CD4-positive, CD25-positive, alpha-beta regulatory T cell (primary cell): ENCODE measurements at regions not wholly inside any gene's neighbourhood (a gene's known extent, or its start where the extent isn't known, plus 50 kb on each side); places are given as distances from the start of the nearest gene placed in this dataset.

Experiments used
- ATAC-seq, 2 donors: fragments of 150-1000 bp; cut with Tn5 transposase; one replicate each; pipeline ENCODE4 v1.10.0; 2021; ENCODE audit warnings: low read depth in 2 of 2, moderate number of reproducible peaks in 2 of 2, moderate library complexity in 1 of 2
- DNase-seq, 3 donors: peaks; one replicate each; pipeline versions ENCODE4 v3.0.0 to v3.0.0-alpha.2; 2012 to 2022; ENCODE audit warnings: mixed read lengths in 1 of 3
- H3K27ac ChIP-seq: one replicate; pipeline ENCODE4 v1.7.0; 2013; ENCODE audit warnings: mild to moderate bottlenecking, low read length; ENCODE audit not compliant: insufficient read depth, poor library complexity, severe bottlenecking
- H3K27me3 ChIP-seq: one replicate; pipeline ENCODE4 v1.7.0; 2013; ENCODE audit warnings: low read length; ENCODE audit not compliant: control insufficient read depth, insufficient read depth
- H3K36me3 ChIP-seq: one replicate; pipeline ENCODE4 v1.7.0; 2013; ENCODE audit warnings: mild to moderate bottlenecking, low read length, moderate library complexity; ENCODE audit not compliant: control insufficient read depth, insufficient read depth
- H3K4me1 ChIP-seq: 2 replicates; pipeline ENCODE4 v1.7.0; 2013; ENCODE audit warnings: mild to moderate bottlenecking, low read length; ENCODE audit not compliant: insufficient read depth, control insufficient read depth, poor library complexity, severe bottlenecking
- H3K4me3 ChIP-seq: one replicate; pipeline ENCODE4 v1.7.0; 2013; ENCODE audit warnings: low read depth, mild to moderate bottlenecking, low read length, moderate library complexity
- H3K9me3 ChIP-seq, 2 experiments: 1 replicate in 1 of 2; 2 replicates in 1 of 2; pipeline ENCODE4 v1.7.0; 2013; ENCODE audit warnings: low read length in 2 of 2, mild to moderate bottlenecking in 1 of 2, moderate library complexity in 1 of 2; ENCODE audit not compliant: control insufficient read depth in 2 of 2
- H3K27ac Mint-ChIP-seq, 3 donors: one replicate each; pipeline ENCODE4 v1.8.0; 2020 to 2022; ENCODE audit warnings: mild to moderate bottlenecking in 3 of 3, mixed read lengths in 3 of 3, moderate library complexity in 2 of 3
- H3K27me3 Mint-ChIP-seq: one replicate; pipeline ENCODE4 v1.8.0; 2022; ENCODE audit warnings: mild to moderate bottlenecking, mixed read lengths
- H3K36me3 Mint-ChIP-seq: one replicate; pipeline ENCODE4 v1.8.0; 2020; ENCODE audit warnings: mixed read lengths
- H3K4me1 Mint-ChIP-seq, 4 donors: one replicate each; pipeline ENCODE4 v1.8.0; 2020 to 2022; ENCODE audit warnings: mixed read lengths in 4 of 4, mild to moderate bottlenecking in 1 of 4
- H3K4me3 Mint-ChIP-seq, 4 donors: one replicate each; pipeline ENCODE4 v1.8.0; 2020 to 2022; ENCODE audit warnings: mild to moderate bottlenecking in 4 of 4, mixed read lengths in 4 of 4, moderate library complexity in 3 of 4
- H3K9me3 Mint-ChIP-seq, 7 donors: one replicate each; pipeline ENCODE4 v1.8.0; 2020 to 2022; ENCODE audit warnings: mixed read lengths in 7 of 7, mild to moderate bottlenecking in 3 of 7, moderate library complexity in 2 of 7

GRCh38 chr2:217650716-217651360 lies 352.0 kb downstream of the TNS1 start:
- Histone ChIP-seq H3K4me1 (no peaks in the 10 kb centered on the region), H3K27ac (no peak overlapping the region), H3K36me3 (no peaks in the 10 kb centered on the region), H3K4me3 (no peak overlapping the region), H3K27me3 (no peaks in the 10 kb centered on the region), H3K9me3 (no peaks in the 10 kb centered on the region)
- H3K27ac Mint-ChIP-seq, result no peak overlapping the region
- no peaks in the 10 kb centered on the region for H3K36me3 Mint-ChIP-seq
- no peaks in the 10 kb centered on the region for H3K4me1 Mint-ChIP-seq
- no peak overlapping the region for H3K4me3 Mint-ChIP-seq
- H3K9me3 Mint-ChIP-seq, result peaks cover 0 to 1% (median 0%) of the 10 kb centered on the region in 7 donors
- ATAC-seq (no peak), DNase-seq (peak in 1 of 3 donors; percentile 48)
- H3K27me3 Mint-ChIP-seq, result no peaks in the 10 kb centered on the region

DNA sequence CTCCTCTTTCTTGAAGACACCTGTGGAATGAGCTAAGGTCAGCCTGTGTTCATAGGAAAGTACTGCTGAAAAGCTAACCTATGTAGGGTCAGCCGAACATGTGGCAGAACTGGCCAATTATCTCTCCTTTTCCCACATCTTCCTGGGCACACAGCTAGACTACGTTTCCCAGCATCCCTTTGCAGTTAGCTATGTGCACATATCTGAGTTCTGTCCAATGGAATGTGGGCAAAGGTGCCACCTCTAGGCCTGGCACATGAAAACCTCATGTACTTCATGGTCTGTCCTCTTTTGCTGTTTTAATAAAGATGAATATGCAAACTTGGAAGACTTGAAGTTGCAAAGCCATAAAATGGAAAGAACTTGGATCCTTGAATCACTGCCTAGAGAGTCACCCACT lies 352.6 kb downstream of the TNS1 start:
- Histone ChIP-seq H3K27me3 (no peaks in the 10 kb centered on the region), H3K4me3 (no peak overlapping the region), H3K9me3 (no peaks in the 10 kb centered on the region), H3K27ac (no peak overlapping the region), H3K36me3 (no peaks in the 10 kb centered on the region), H3K4me1 (no peaks in the 10 kb centered on the region)
- Mint-ChIP-seq H3K36me3 (no peaks in the 10 kb centered on the region), H3K9me3 (no peaks in the 10 kb centered on the region), H3K4me3 (no peak overlapping the region), H3K27me3 (no peaks in the 10 kb centered on the region), H3K27ac (no peak overlapping the region), H3K4me1 (no peaks in the 10 kb centered on the region)
- ATAC-seq (no peak), DNase-seq (no peak)

GRCh38 chr2:217647925-217648324 lies 354.9 kb downstream of the TNS1 start:
- Mint-ChIP-seq H3K4me1 (no peaks in the 10 kb centered on the region), H3K9me3 (no peaks in the 10 kb centered on the region), H3K27ac (no peak overlapping the region), H3K36me3 (no peaks in the 10 kb centered on the region), H3K27me3 (no peaks in the 10 kb centered on the region), H3K4me3 (no peak overlapping the region)
- H3K9me3 ChIP-seq, result no peaks in the 10 kb centered on the region
- no peaks in the 10 kb centered on the region for H3K4me1 ChIP-seq
- no peak for ATAC-seq
- no peaks in the 10 kb centered on the region for H3K27me3 ChIP-seq
- DNase-seq, result no peak
- H3K27ac ChIP-seq, result no peak overlapping the region
- no peak overlapping the region for H3K4me3 ChIP-seq
- H3K36me3 ChIP-seq, result no peaks in the 10 kb centered on the region

GRCh38 chr2:217647226-217647625 lies 355.6 kb downstream of the TNS1 start:
- no peaks in the 10 kb centered on the region for H3K9me3 ChIP-seq
- no peak overlapping the region for H3K27ac ChIP-seq
- Mint-ChIP-seq H3K27me3 (no peaks in the 10 kb centered on the region), H3K9me3 (no peaks in the 10 kb centered on the region), H3K27ac (no peak overlapping the region), H3K4me1 (no peaks in the 10 kb centered on the region), H3K4me3 (no peak overlapping the region), H3K36me3 (no peaks in the 10 kb centered on the region)
- DNase-seq (no peak), ATAC-seq (no peak)
- no peaks in the 10 kb centered on the region for H3K27me3 ChIP-seq
- no peaks in the 10 kb centered on the region for H3K4me1 ChIP-seq
- no peak overlapping the region for H3K4me3 ChIP-seq
- H3K36me3 ChIP-seq, result no peaks in the 10 kb centered on the region

DNA sequence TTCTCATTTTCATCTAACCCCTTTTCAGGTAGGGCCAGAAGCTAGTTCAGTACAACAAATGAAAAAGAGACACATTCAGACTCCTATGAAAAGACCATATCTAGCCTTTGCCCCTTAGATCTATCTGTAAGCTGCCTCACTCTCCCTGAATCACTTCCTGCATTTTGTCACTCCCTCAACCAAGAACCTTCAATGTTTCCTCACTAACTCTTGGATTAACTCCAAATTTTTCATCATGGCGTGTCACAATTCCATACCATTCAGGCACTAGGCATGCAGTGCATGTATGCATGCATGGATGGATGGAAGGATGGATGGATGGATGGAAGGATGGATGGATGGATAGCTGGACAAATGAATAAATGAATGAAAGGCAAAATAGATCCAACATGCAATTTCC lies 356.9 kb downstream of the TNS1 start:
- H3K36me3 ChIP-seq, result no peaks in the 10 kb centered on the region
- H3K9me3 ChIP-seq, result no peaks in the 10 kb centered on the region
- no peak for DNase-seq
- Mint-ChIP-seq H3K27me3 (no peaks in the 10 kb centered on the region), H3K27ac (no peak overlapping the region), H3K36me3 (no peaks in the 10 kb centered on the region), H3K9me3 (no peaks in the 10 kb centered on the region), H3K4me3 (no peak overlapping the region), H3K4me1 (no peaks in the 10 kb centered on the region)
- H3K27me3 ChIP-seq, result no peaks in the 10 kb centered on the region
- no peaks in the 10 kb centered on the region for H3K4me1 ChIP-seq
- no peak for ATAC-seq
- H3K4me3 ChIP-seq, result no peak overlapping the region
- H3K27ac ChIP-seq, result no peak overlapping the region

- H3K27ac Mint-ChIP-seq, result no peak overlapping the region
These were observed 358.9 kb downstream of the TNS1 start for GRCh38 chr2:217643789-217644301.

GRCh38 chr2:217642944-217643343 lies 359.9 kb downstream of the TNS1 start:
- no peaks in the 10 kb centered on the region for H3K9me3 ChIP-seq
- no peak overlapping the region for H3K4me3 ChIP-seq
- no peak overlapping the region for H3K27ac ChIP-seq
- no peaks in the 10 kb centered on the region for H3K27me3 ChIP-seq
- H3K36me3 ChIP-seq, result no peaks in the 10 kb centered on the region
- Mint-ChIP-seq H3K27ac (no peak overlapping the region), H3K4me3 (no peak overlapping the region), H3K9me3 (no peaks in the 10 kb centered on the region), H3K4me1 (no peaks in the 10 kb centered on the region), H3K36me3 (no peaks in the 10 kb centered on the region), H3K27me3 (no peaks in the 10 kb centered on the region)
- no peaks in the 10 kb centered on the region for H3K4me1 ChIP-seq
- ATAC-seq (no peak), DNase-seq (no peak)

More at GRCh38 chr2:217643789-217644301, 358.9 kb downstream of the TNS1 start:
- Histone ChIP-seq H3K4me3 (no peak overlapping the region), H3K27ac (no peak overlapping the region), H3K9me3 (no peaks in the 10 kb centered on the region), H3K4me1 (no peaks in the 10 kb centered on the region), H3K36me3 (no peaks in the 10 kb centered on the region), H3K27me3 (no peaks in the 10 kb centered on the region)
- Mint-ChIP-seq H3K36me3 (no peaks in the 10 kb centered on the region), H3K27me3 (no peaks in the 10 kb centered on the region), H3K4me3 (no peak overlapping the region), H3K4me1 (no peaks in the 10 kb centered on the region), H3K9me3 (no peaks in the 10 kb centered on the region)
- no peak for DNase-seq
- no peak for ATAC-seq

GRCh38 chr2:217641960-217642359 lies 360.8 kb downstream of the TNS1 start:
- H3K36me3 ChIP-seq, result no peaks in the 10 kb centered on the region
- Mint-ChIP-seq H3K4me1 (no peaks in the 10 kb centered on the region), H3K4me3 (no peak overlapping the region), H3K27ac (no peak overlapping the region), H3K36me3 (no peaks in the 10 kb centered on the region), H3K27me3 (no peaks in the 10 kb centered on the region), H3K9me3 (no peaks in the 10 kb centered on the region)
- H3K9me3 ChIP-seq, result no peaks in the 10 kb centered on the region
- H3K27me3 ChIP-seq, result no peaks in the 10 kb centered on the region
- ATAC-seq (no peak), DNase-seq (no peak)
- no peaks in the 10 kb centered on the region for H3K4me1 ChIP-seq
- H3K4me3 ChIP-seq, result no peak overlapping the region
- no peak overlapping the region for H3K27ac ChIP-seq
